H1 (cell line): ENCODE measurements at regions not wholly inside any gene's neighbourhood (a gene's known extent, or its start where the extent isn't known, plus 50 kb on each side); places are given as distances from the start of the nearest gene placed in this dataset.
"Not testable (repeated sequence)": the region's sequence is repeated elsewhere in the genome, so short reads cannot be mapped to it uniquely, and the experiment has no call there.

Experiments
- CEBPB ChIP-seq: IDR thresholded peaks from 2 replicates; pipeline ENCODE4 v1.6.1; 2012; ENCODE audit warnings: low read depth, low read length
- CTCF ChIP-seq, 3 experiments: IDR thresholded peaks; 1 replicate in 2 of 3; 2 replicates in 1 of 3; pipeline versions ENCODE4 v1.5.1 to v1.6.1; 2011; ENCODE audit warnings: low read length in 3 of 3, mild to moderate bottlenecking in 3 of 3, inconsistent platforms in 2 of 3, low read depth in 1 of 3, moderate library complexity in 1 of 3; ENCODE audit not compliant: insufficient read depth in 1 of 3; ENCODE audit errors: control extremely low read depth in 1 of 3
- EGR1 ChIP-seq: IDR thresholded peaks from 2 replicates; pipeline ENCODE4 v1.6.1; 2011; ENCODE audit warnings: low read depth, low read length, borderline replicate concordance
- EP300 ChIP-seq, 2 experiments: IDR thresholded peaks; 1 replicate in 1 of 2; 2 replicates in 1 of 2; pipeline ENCODE4 v1.6.1; 2011 to 2012; ENCODE audit warnings: low read depth in 2 of 2, low read length in 2 of 2, mild to moderate bottlenecking in 2 of 2, borderline replicate concordance in 1 of 2, inconsistent platforms in 1 of 2, moderate library complexity in 1 of 2
- EZH2 ChIP-seq: fragments of 200-600 bp; sonication (generic); IDR thresholded peaks from 2 replicates; pipeline ENCODE4 v1.7.1; 2012; ENCODE audit warnings: low read depth, mild to moderate bottlenecking, moderate library complexity, low read length, inconsistent platforms; ENCODE audit not compliant: severe bottlenecking
- JUN ChIP-seq: IDR thresholded peaks from 2 replicates; pipeline ENCODE4 v1.6.1; 2011; ENCODE audit warnings: low read depth, mild to moderate bottlenecking, improper control_type of control experiment, low read length
- POLR2AphosphoS5 ChIP-seq: IDR thresholded peaks from 2 replicates; pipeline ENCODE4 v1.6.1; 2011; ENCODE audit warnings: low read depth, low read length
- RAD21 ChIP-seq, 2 experiments: IDR thresholded peaks in 1 of 2; conservative IDR thresholded peaks in 1 of 2; 2 replicates each; pipeline ENCODE4 v1.6.1; 2011; ENCODE audit warnings: low read depth in 2 of 2, low read length in 2 of 2, improper control_type of control experiment in 1 of 2, inconsistent platforms in 1 of 2, mild to moderate bottlenecking in 1 of 2, moderate library complexity in 1 of 2
- SP1 ChIP-seq: IDR thresholded peaks from 2 replicates; pipeline ENCODE4 v1.6.1; 2011; ENCODE audit warnings: low read depth, low read length
- TCF12 ChIP-seq: IDR thresholded peaks from 2 replicates; pipeline ENCODE4 v1.6.1; 2011; ENCODE audit warnings: low read depth, mild to moderate bottlenecking, low read length
- TF ChIP-seq, protein P1 (sequence below): IDR thresholded peaks from 2 replicates; pipeline ENCODE4 v1.6.1; 2012; ENCODE audit warnings: inconsistent platforms

- TF ChIP-seq CTCF (IDR thresholded peaks at IDR 0.05; ENCODE audit: control extremely low read depth in 1 of 3, insufficient read depth in 1 of 3, low read depth in 1 of 3, low read length in 3 of 3); EP300 (IDR thresholded peaks at IDR 0.05; ENCODE audit: borderline replicate concordance in 1 of 2, low read depth in 2 of 2, low read length in 2 of 2); SP1; POLR2AphosphoS5; EGR1; TCF12; EZH2; JUN; RAD21 (IDR thresholded peaks at IDR 0.05 in 1 of 2, conservative IDR thresholded peaks at IDR 0.05 in 1 of 2; ENCODE audit: low read depth in 2 of 2, low read length in 2 of 2); CEBPB: not testable (repeated sequence)
- TF ChIP-seq, protein P1, sequence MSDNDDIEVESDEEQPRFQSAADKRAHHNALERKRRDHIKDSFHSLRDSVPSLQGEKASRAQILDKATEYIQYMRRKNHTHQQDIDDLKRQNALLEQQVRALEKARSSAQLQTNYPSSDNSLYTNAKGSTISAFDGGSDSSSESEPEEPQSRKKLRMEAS = not testable (repeated sequence)
These were observed 4896.0 kb upstream of the OR11H1 start for GRCh38 chr22:10631961-10632360.
